ENCODE measurements at regions not wholly inside any gene's neighbourhood (a gene's known extent, or its start where the extent isn't known, plus 50 kb on each side); places are given as distances from the start of the nearest gene placed in this dataset.

- H3K9me3 ChIP-seq (ENCODE audit: insufficient read depth, low read depth, low read length): no peaks in the 10 kb centered on the region
- H3K4me3 ChIP-seq (ENCODE audit: low read depth, low read length): no peak overlapping the region
- no peak overlapping the region for H2BK120ac ChIP-seq (ENCODE audit: insufficient read depth, low read length, poor library complexity)
- H2AFZ ChIP-seq (ENCODE audit: insufficient read depth, low read length, poor library complexity): no peak overlapping the region
- H4K8ac ChIP-seq (ENCODE audit: low read depth, low read length): no peak overlapping the region
- H2BK12ac ChIP-seq (ENCODE audit: low read length): no peak overlapping the region
- no peaks in the 10 kb centered on the region for H3K4me1 ChIP-seq (ENCODE audit: control insufficient read depth in 1 of 2, insufficient read depth in 2 of 2, low read length in 2 of 2)
- H3K23ac ChIP-seq (ENCODE audit: low read length): no peak overlapping the region
- no peak overlapping the region for H4K91ac ChIP-seq (ENCODE audit: low read depth, low read length)
- WGBS (ENCODE audit: extremely low coverage, insufficient coverage, insufficient read length): no CpG with 5 or more reads among the region's 1 CpG
- no peak overlapping the region for H3K27ac ChIP-seq (ENCODE audit: low read depth, low read length)
- H3K36me3 ChIP-seq (ENCODE audit: control insufficient read depth in 1 of 2, insufficient read depth in 2 of 2, low read length in 2 of 2): no peaks in the 10 kb centered on the region
- H3K79me1 ChIP-seq (ENCODE audit: low read length): no peaks in the 10 kb centered on the region
- H2BK5ac ChIP-seq (ENCODE audit: low read depth, low read length, poor library complexity): no peak overlapping the region
- H3K14ac ChIP-seq (ENCODE audit: low read length): no peak overlapping the region
- H3K79me2 ChIP-seq (ENCODE audit: control insufficient read depth, insufficient read depth, low read length, poor library complexity): no peaks in the 10 kb centered on the region
- no peak overlapping the region for H2AK5ac ChIP-seq (ENCODE audit: low read length)
- no peak overlapping the region for H3K4me2 ChIP-seq (ENCODE audit: low read length)
- H3K4ac ChIP-seq (ENCODE audit: low read depth, low read length): no peak overlapping the region
- H3K9ac ChIP-seq (ENCODE audit: low read length): no peak overlapping the region
- no peak overlapping the region for H3K18ac ChIP-seq (ENCODE audit: low read length)
- no peak overlapping the region for H4K12ac ChIP-seq (ENCODE audit: low read depth, low read length)
- DNase-seq: no peak
- no peaks in the 10 kb centered on the region for H3K27me3 ChIP-seq (ENCODE audit: insufficient read depth, low read length)
Observed at GRCh38 chr9:90322296-90322695, 320.3 kb downstream of the DIRAS2 start.

GRCh38 chr9:90325913-90326653 is 316.5 kb downstream of the DIRAS2 start:
- Histone ChIP-seq H3K27ac (ENCODE audit: low read depth, low read length) (no peak overlapping the region), H2BK12ac (ENCODE audit: low read length) (no peak overlapping the region), H3K14ac (ENCODE audit: low read length) (no peak overlapping the region), H3K36me3 (ENCODE audit: control insufficient read depth in 1 of 2, insufficient read depth in 2 of 2, low read length in 2 of 2) (no peaks in the 10 kb centered on the region), H3K27me3 (ENCODE audit: insufficient read depth, low read length) (no peaks in the 10 kb centered on the region), H3K4me2 (ENCODE audit: low read length) (no peak overlapping the region), H2BK120ac (ENCODE audit: insufficient read depth, low read length, poor library complexity) (no peak overlapping the region), H2AFZ (ENCODE audit: insufficient read depth, low read length, poor library complexity) (no peak overlapping the region), H4K8ac (ENCODE audit: low read depth, low read length) (no peak overlapping the region), H3K4ac (ENCODE audit: low read depth, low read length) (no peak overlapping the region), H4K91ac (ENCODE audit: low read depth, low read length) (no peak overlapping the region), H3K18ac (ENCODE audit: low read length) (no peak overlapping the region), H4K12ac (ENCODE audit: low read depth, low read length) (no peak overlapping the region), H2BK5ac (ENCODE audit: low read depth, low read length, poor library complexity) (no peak overlapping the region), H3K79me2 (ENCODE audit: control insufficient read depth, insufficient read depth, low read length, poor library complexity) (no peaks in the 10 kb centered on the region), H2AK5ac (ENCODE audit: low read length) (no peak overlapping the region), H3K23ac (ENCODE audit: low read length) (no peak overlapping the region), H3K4me1 (ENCODE audit: control insufficient read depth in 1 of 2, insufficient read depth in 2 of 2, low read length in 2 of 2) (no peaks in the 10 kb centered on the region), H3K79me1 (ENCODE audit: low read length) (no peaks in the 10 kb centered on the region), H3K9ac (ENCODE audit: low read length) (no peak overlapping the region), H3K9me3 (ENCODE audit: insufficient read depth, low read depth, low read length) (no peaks in the 10 kb centered on the region), H3K4me3 (ENCODE audit: low read depth, low read length) (no peak overlapping the region)
- peak in 1 of 2 donors; percentile 13 for DNase-seq
- no CpG with 5 or more reads among the region's 6 CpGs for WGBS (ENCODE audit: extremely low coverage, insufficient coverage, insufficient read length)

DNA sequence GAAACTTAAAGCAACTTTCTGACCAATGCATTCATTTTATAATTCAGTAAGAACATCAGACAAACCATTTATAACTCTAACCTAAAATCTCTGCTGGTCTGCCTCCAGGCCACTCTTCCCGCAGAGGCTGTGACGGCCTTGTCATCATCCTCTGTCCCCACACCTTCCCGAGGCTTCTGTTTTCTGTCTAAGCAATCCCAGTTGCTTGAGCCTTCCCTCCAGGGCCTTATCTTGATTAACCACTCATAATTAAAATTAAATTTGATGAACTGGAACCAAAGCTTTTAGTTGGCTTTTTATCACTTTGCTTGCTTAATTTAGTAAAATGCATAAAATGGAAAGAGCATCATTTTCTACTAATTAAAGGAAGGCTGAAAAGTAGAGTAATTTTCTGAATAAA is 312.4 kb downstream of the DIRAS2 start:
- Histone ChIP-seq H2AK5ac (ENCODE audit: low read length) (no peak overlapping the region), H3K9me3 (ENCODE audit: insufficient read depth, low read depth, low read length) (no peaks in the 10 kb centered on the region), H2BK5ac (ENCODE audit: low read depth, low read length, poor library complexity) (no peak overlapping the region), H3K4ac (ENCODE audit: low read depth, low read length) (no peak overlapping the region), H4K12ac (ENCODE audit: low read depth, low read length) (no peak overlapping the region), H3K79me1 (ENCODE audit: low read length) (no peaks in the 10 kb centered on the region), H3K27me3 (ENCODE audit: insufficient read depth, low read length) (no peaks in the 10 kb centered on the region), H3K14ac (ENCODE audit: low read length) (no peak overlapping the region), H2BK12ac (ENCODE audit: low read length) (no peak overlapping the region), H3K4me3 (ENCODE audit: low read depth, low read length) (no peak overlapping the region), H3K23ac (ENCODE audit: low read length) (no peak overlapping the region), H4K8ac (ENCODE audit: low read depth, low read length) (no peak overlapping the region), H2BK120ac (ENCODE audit: insufficient read depth, low read length, poor library complexity) (no peak overlapping the region), H2AFZ (ENCODE audit: insufficient read depth, low read length, poor library complexity) (no peak overlapping the region), H3K4me2 (ENCODE audit: low read length) (no peak overlapping the region), H3K4me1 (ENCODE audit: control insufficient read depth in 1 of 2, insufficient read depth in 2 of 2, low read length in 2 of 2) (peaks cover 2 to 3% of the 10 kb centered on the region in 2 experiments), H3K27ac (ENCODE audit: low read depth, low read length) (no peak overlapping the region), H3K9ac (ENCODE audit: low read length) (no peak overlapping the region), H3K79me2 (ENCODE audit: control insufficient read depth, insufficient read depth, low read length, poor library complexity) (no peaks in the 10 kb centered on the region), H4K91ac (ENCODE audit: low read depth, low read length) (no peak overlapping the region), H3K18ac (ENCODE audit: low read length) (no peak overlapping the region), H3K36me3 (ENCODE audit: control insufficient read depth in 1 of 2, insufficient read depth in 2 of 2, low read length in 2 of 2) (no peaks in the 10 kb centered on the region)
- DNase-seq: no peak
- no CpG with 5 or more reads among the region's 3 CpGs for WGBS (ENCODE audit: extremely low coverage, insufficient coverage, insufficient read length)

- peak overlapping the region; percentile 41 for H3K27ac ChIP-seq (ENCODE audit: low read depth, low read length)
- peaks cover 2 to 3% of the 10 kb centered on the region in 2 experiments for H3K4me1 ChIP-seq (ENCODE audit: control insufficient read depth in 1 of 2, insufficient read depth in 2 of 2, low read length in 2 of 2)
- no peak overlapping the region for H2BK120ac ChIP-seq (ENCODE audit: insufficient read depth, low read length, poor library complexity)
- H3K14ac ChIP-seq (ENCODE audit: low read length): no peak overlapping the region
- H2AK5ac ChIP-seq (ENCODE audit: low read length): no peak overlapping the region
- no peak overlapping the region for H3K4me2 ChIP-seq (ENCODE audit: low read length)
- H4K8ac ChIP-seq (ENCODE audit: low read depth, low read length): no peak overlapping the region
- H3K23ac ChIP-seq (ENCODE audit: low read length): no peak overlapping the region
- H3K4me3 ChIP-seq (ENCODE audit: low read depth, low read length): no peak overlapping the region
- H3K36me3 ChIP-seq (ENCODE audit: control insufficient read depth in 1 of 2, insufficient read depth in 2 of 2, low read length in 2 of 2): no peaks in the 10 kb centered on the region
- H3K9me3 ChIP-seq (ENCODE audit: insufficient read depth, low read depth, low read length): no peaks in the 10 kb centered on the region
- H3K79me2 ChIP-seq (ENCODE audit: control insufficient read depth, insufficient read depth, low read length, poor library complexity): no peaks in the 10 kb centered on the region
- H3K4ac ChIP-seq (ENCODE audit: low read depth, low read length): no peak overlapping the region
- H2BK12ac ChIP-seq (ENCODE audit: low read length): no peak overlapping the region
- H3K18ac ChIP-seq (ENCODE audit: low read length): no peak overlapping the region
- H2BK5ac ChIP-seq (ENCODE audit: low read depth, low read length, poor library complexity): no peak overlapping the region
- no peaks in the 10 kb centered on the region for H3K27me3 ChIP-seq (ENCODE audit: insufficient read depth, low read length)
- peak in 1 of 2 donors; percentile 74 for DNase-seq
- H4K91ac ChIP-seq (ENCODE audit: low read depth, low read length): no peak overlapping the region
- no peak overlapping the region for H4K12ac ChIP-seq (ENCODE audit: low read depth, low read length)
- H3K9ac ChIP-seq (ENCODE audit: low read length): no peak overlapping the region
- WGBS (ENCODE audit: extremely low coverage, insufficient coverage, insufficient read length): no CpG with 5 or more reads among the region's 8 CpGs
- H3K79me1 ChIP-seq (ENCODE audit: low read length): no peaks in the 10 kb centered on the region
- H2AFZ ChIP-seq (ENCODE audit: insufficient read depth, low read length, poor library complexity): no peak overlapping the region
Observed at GRCh38 chr9:90331826-90332575, 310.6 kb downstream of the DIRAS2 start.
